H9 (cell line): ENCODE measurements at regions not wholly inside any gene's neighbourhood (a gene's known extent, or its start where the extent isn't known, plus 50 kb on each side); places are given as distances from the start of the nearest gene placed in this dataset.

ENCODE experiments used
- DNase-seq: peaks from one replicate; pipeline ENCODE4 v3.0.0-alpha.2; 2017
- H2AFZ ChIP-seq: one replicate; pipeline ENCODE4 v1.6.1; 2013; ENCODE audit warnings: mild to moderate bottlenecking, low read length, control low read depth, moderate library complexity
- H2AK5ac ChIP-seq: 2 replicates; pipeline ENCODE4 v1.6.1; 2013; ENCODE audit warnings: low read length, control low read depth, mixed read lengths; ENCODE audit not compliant: insufficient read length
- H2BK120ac ChIP-seq: one replicate; pipeline ENCODE4 v1.6.1; 2013; ENCODE audit warnings: low read depth, mild to moderate bottlenecking, low read length, control low read depth, inconsistent platforms; ENCODE audit not compliant: poor library complexity, severe bottlenecking
- H2BK12ac ChIP-seq: 2 replicates; pipeline ENCODE4 v1.6.1; 2013; ENCODE audit warnings: low read length, control low read depth, mixed read lengths, low read depth; ENCODE audit not compliant: insufficient read length
- H2BK15ac ChIP-seq: 2 replicates; pipeline ENCODE4 v1.6.1; 2013; ENCODE audit warnings: low read depth, low read length, control low read depth
- H2BK20ac ChIP-seq: one replicate; pipeline ENCODE4 v1.6.1; 2013; ENCODE audit warnings: low read depth, mild to moderate bottlenecking, low read length, control low read depth, inconsistent platforms; ENCODE audit not compliant: poor library complexity, severe bottlenecking
- H2BK5ac ChIP-seq: 2 replicates; pipeline ENCODE4 v1.6.1; 2013; ENCODE audit warnings: low read length, control low read depth, mixed read lengths; ENCODE audit not compliant: insufficient read length
- H3K14ac ChIP-seq: 2 replicates; pipeline ENCODE4 v1.6.1; 2013; ENCODE audit warnings: low read length, control low read depth; ENCODE audit not compliant: insufficient read depth
- H3K18ac ChIP-seq: 2 replicates; pipeline ENCODE4 v1.6.1; 2013; ENCODE audit warnings: low read depth, mild to moderate bottlenecking, mixed read lengths, low read length, control low read depth; ENCODE audit not compliant: insufficient read length
- H3K23ac ChIP-seq: 2 replicates; pipeline ENCODE4 v1.6.1; 2013; ENCODE audit warnings: low read length, control low read depth, mixed read lengths, low read depth; ENCODE audit not compliant: insufficient read length
- H3K23me2 ChIP-seq: 2 replicates; pipeline ENCODE4 v1.6.1; 2013; ENCODE audit warnings: low read depth, mild to moderate bottlenecking, mixed read lengths, low read length, control low read depth; ENCODE audit not compliant: insufficient read length, poor library complexity, severe bottlenecking
- H3K27ac ChIP-seq: 2 replicates; pipeline ENCODE4 v1.5.1; 2013; ENCODE audit warnings: low read length, control low read depth, mixed read lengths, low read depth; ENCODE audit not compliant: insufficient read length
- H3K27me3 ChIP-seq: 2 replicates; pipeline ENCODE4 v1.6.1; 2013; ENCODE audit warnings: low read length, control low read depth, inconsistent platforms; ENCODE audit not compliant: insufficient read depth
- H3K4ac ChIP-seq: 2 replicates; pipeline ENCODE4 v1.6.1; 2013; ENCODE audit warnings: low read depth, mild to moderate bottlenecking, control low read depth, inconsistent platforms, low read length, moderate library complexity
- H3K4me1 ChIP-seq: 2 replicates; pipeline ENCODE4 v1.6.1; 2013; ENCODE audit warnings: low read length, control low read depth, inconsistent platforms; ENCODE audit not compliant: insufficient read depth
- H3K4me2 ChIP-seq: 2 replicates; pipeline ENCODE4 v1.6.1; 2013; ENCODE audit warnings: low read length, control low read depth, mixed read lengths; ENCODE audit not compliant: insufficient read length, insufficient read depth
- H3K56ac ChIP-seq: 2 replicates; pipeline ENCODE4 v1.6.1; 2013; ENCODE audit warnings: low read depth, mild to moderate bottlenecking, mixed read lengths, low read length, control low read depth; ENCODE audit not compliant: insufficient read length
- H3K79me1 ChIP-seq: 2 replicates; pipeline ENCODE4 v1.6.1; 2013; ENCODE audit warnings: low read depth, mild to moderate bottlenecking, moderate library complexity, low read length, control low read depth, inconsistent platforms; ENCODE audit not compliant: insufficient read depth, poor library complexity, severe bottlenecking
- H3K79me2 ChIP-seq: 2 replicates; pipeline ENCODE4 v1.6.1; 2013; ENCODE audit warnings: low read length, control low read depth, inconsistent platforms; ENCODE audit not compliant: insufficient read depth
- H3K9ac ChIP-seq: 2 replicates; pipeline ENCODE4 v1.6.1; 2013; ENCODE audit warnings: low read length, control low read depth, mixed read lengths; ENCODE audit not compliant: insufficient read length; ENCODE audit errors: extremely low read depth
- H3K9me3 ChIP-seq: one replicate; pipeline ENCODE4 v1.6.1; 2013; ENCODE audit warnings: low read depth, low read length, inconsistent platforms; ENCODE audit not compliant: control insufficient read depth
- H3T11ph ChIP-seq: one replicate; pipeline ENCODE4 v1.6.1; 2013; ENCODE audit warnings: mild to moderate bottlenecking, low read length, control low read depth, inconsistent platforms
- H4K20me1 ChIP-seq: one replicate; pipeline ENCODE4 v1.6.1; 2013; ENCODE audit not compliant: control insufficient read depth, insufficient read length, insufficient read depth
- H4K5ac ChIP-seq: 2 replicates; pipeline ENCODE4 v1.6.1; 2013; ENCODE audit warnings: low read depth, mild to moderate bottlenecking, mixed read lengths, low read length, control low read depth; ENCODE audit not compliant: insufficient read length
- H4K8ac ChIP-seq: replicated peaks from 2 replicates; pipeline ENCODE4 v1.6.1; 2013; ENCODE audit warnings: low read length, control low read depth, mixed read lengths, low read depth; ENCODE audit not compliant: insufficient read length
- H4K91ac ChIP-seq: 2 replicates; pipeline ENCODE4 v1.6.1; 2013; ENCODE audit warnings: low read depth, mild to moderate bottlenecking, moderate library complexity, mixed read lengths, low read length, control low read depth; ENCODE audit not compliant: insufficient read length
- H3K27ac Mint-ChIP-seq, 3 experiments: 2 replicates in 2 of 3; 3 replicates in 1 of 3; pipeline ENCODE4 v1.8.0; 2020 to 2021; ENCODE audit warnings: mixed read lengths in 3 of 3, mild to moderate bottlenecking in 1 of 3, moderate library complexity in 1 of 3
- H3K27me3 Mint-ChIP-seq: 2 replicates; pipeline ENCODE4 v1.8.0; 2021; ENCODE audit warnings: low read depth, mild to moderate bottlenecking, moderate library complexity, mixed read lengths
- H3K36me3 Mint-ChIP-seq, 3 experiments: 2 replicates in 2 of 3; 3 replicates in 1 of 3; pipeline ENCODE4 v1.8.0; 2020 to 2021; ENCODE audit warnings: low read depth in 3 of 3, mixed read lengths in 3 of 3; ENCODE audit not compliant: insufficient read depth in 1 of 3
- H3K4me1 Mint-ChIP-seq, 2 experiments: 2 replicates each; pipeline ENCODE4 v1.8.0; 2020; ENCODE audit warnings: mixed read lengths in 2 of 2
- H3K4me3 Mint-ChIP-seq, 2 experiments: 2 replicates in 1 of 2; 3 replicates in 1 of 2; pipeline ENCODE4 v1.8.0; 2020 to 2021; ENCODE audit warnings: mild to moderate bottlenecking in 2 of 2, mixed read lengths in 2 of 2, moderate library complexity in 1 of 2
- H3K9me3 Mint-ChIP-seq, 2 experiments: 2 replicates in 1 of 2; 3 replicates in 1 of 2; pipeline ENCODE4 v1.8.0; 2020; ENCODE audit warnings: mild to moderate bottlenecking in 2 of 2, mixed read lengths in 2 of 2, moderate library complexity in 1 of 2
- CTCF ChIP-seq: fragments of 200-600 bp; sonication (generic); conservative IDR thresholded peaks from 3 replicates; pipeline ENCODE4 v1.8.0; 2021; ENCODE audit warnings: antibody characterized with exemption, mild to moderate bottlenecking
- WGBS: extraction: QIAGEN DNeasy Blood & Tissue Kit; methylation state at CpG from one replicate; pipeline ENCODE4 v1.1.7; 2013; ENCODE audit warnings: missing lambda C conversion rate, low lambda C conversion rate, mixed read lengths; ENCODE audit not compliant: insufficient read length; ENCODE audit errors: extremely low coverage; 5-methylcytosine and 5-hydroxymethylcytosine counted together

- Histone ChIP-seq H3K18ac (no peak overlapping the region), H2BK120ac (no peak overlapping the region), H3K23ac (no peak overlapping the region), H3K79me2 (no peaks in the 10 kb centered on the region), H2BK12ac (no peak overlapping the region), H3K27me3 (no peaks in the 10 kb centered on the region), H4K5ac (no peak overlapping the region), H3K4me2 (no peak overlapping the region), H3K79me1 (no peaks in the 10 kb centered on the region), H2AK5ac (no peak overlapping the region), H3K9ac (no peak overlapping the region), H2BK5ac (no peak overlapping the region), H2AFZ (no peak overlapping the region), H4K8ac (no peak overlapping the region), H3K27ac (no peak overlapping the region), H3K23me2 (no peaks in the 10 kb centered on the region), H4K91ac (no peak overlapping the region), H3K4ac (no peak overlapping the region), H2BK20ac (no peak overlapping the region), H3K4me1 (no peaks in the 10 kb centered on the region), H2BK15ac (no peak overlapping the region), H3K56ac (no peak overlapping the region), H3K14ac (no peak overlapping the region), H3T11ph (no peak overlapping the region), H4K20me1 (no peaks in the 10 kb centered on the region), H3K9me3 (no peaks in the 10 kb centered on the region)
- Mint-ChIP-seq H3K36me3 (no peaks in the 10 kb centered on the region), H3K27me3 (peaks cover 2% of the 10 kb centered on the region; the same call in 1 of the 2 replicates), H3K27ac (no peak overlapping the region), H3K9me3 (peaks cover 3% of the 10 kb centered on the region in 2 experiments; a peak in 3 of 5 replicates), H3K4me3 (no peak overlapping the region), H3K4me1 (no peaks in the 10 kb centered on the region)
- TF ChIP-seq CTCF: no peak
- no CpG with 5 or more reads among the region's 2 CpGs for WGBS
- no peak for DNase-seq
These were observed 285.4 kb downstream of the C11orf87 start for GRCh38 chr11:109707411-109707810.
